Fibroblast of upper back skin (primary cell): ENCODE measurements at regions not wholly inside any gene's neighbourhood (a gene's known extent, or its start where the extent isn't known, plus 50 kb on each side); places are given as distances from the start of the nearest gene placed in this dataset.
"Not testable (repeated sequence)": the region's sequence is repeated elsewhere in the genome, so short reads cannot be mapped to it uniquely, and the experiment has no call there.

ENCODE experiments used
- DNase-seq: peaks from one replicate; pipeline ENCODE4 v3.0.0-alpha.2; 2013

DNA sequence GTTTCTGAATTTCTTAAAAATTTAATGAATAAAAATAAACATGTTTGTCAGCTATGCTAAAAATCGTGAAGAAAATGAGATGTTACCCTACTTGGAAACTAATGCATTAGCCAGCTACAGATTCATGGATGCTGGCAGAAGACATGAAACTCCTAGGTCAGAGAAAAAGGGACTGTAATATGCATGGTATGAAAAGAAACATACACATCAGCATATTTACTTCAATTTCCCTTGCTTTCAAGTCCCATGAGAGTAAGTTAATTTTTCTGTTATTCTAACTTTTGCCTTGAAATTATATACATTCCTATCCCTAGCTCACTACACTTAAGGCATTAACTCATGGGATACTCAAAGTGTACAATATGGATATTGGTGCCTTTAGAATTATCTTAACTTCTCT is 2041.4 kb upstream of the LRRTM1 start:
- DNase-seq: no peak

DNA sequence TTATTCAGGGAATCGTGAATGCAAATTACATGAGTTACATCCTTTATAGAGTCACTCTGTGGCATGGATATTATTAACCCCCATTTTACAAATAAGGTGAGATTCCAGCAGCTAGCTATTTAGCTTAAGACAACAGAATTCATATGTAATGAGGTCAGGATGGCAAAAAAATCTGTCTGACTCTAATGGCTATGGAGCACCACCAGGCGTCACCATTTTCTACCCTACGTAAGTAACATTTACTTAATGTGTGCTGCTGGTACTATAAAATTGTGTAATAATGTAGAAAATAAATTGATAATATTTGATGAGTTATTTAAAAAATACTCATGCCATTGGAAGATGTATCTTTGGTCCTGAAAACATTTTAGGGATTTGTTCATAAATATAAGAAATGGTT is 2040.1 kb upstream of the LRRTM1 start:
- DNase-seq: peak; percentile 6

DNA sequence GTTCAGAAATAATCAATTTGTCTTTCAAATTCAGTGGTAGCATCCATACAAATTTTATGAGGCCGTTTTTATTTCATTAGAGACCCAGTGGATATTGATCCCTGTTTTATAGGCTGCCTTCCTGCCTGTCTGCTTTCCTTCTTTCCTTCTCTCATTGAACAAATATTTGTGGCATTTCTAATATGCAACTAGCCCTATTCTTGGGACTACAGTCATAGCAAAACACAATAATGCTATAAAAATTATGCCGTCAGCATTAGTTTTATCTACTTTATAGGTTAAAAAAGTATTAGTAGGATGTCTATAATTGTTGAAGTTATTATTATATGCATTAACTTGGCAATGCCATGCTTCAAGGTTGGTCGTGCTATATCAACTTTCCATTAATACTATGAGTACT is 2037.8 kb upstream of the LRRTM1 start:
- DNase-seq: no peak

DNA sequence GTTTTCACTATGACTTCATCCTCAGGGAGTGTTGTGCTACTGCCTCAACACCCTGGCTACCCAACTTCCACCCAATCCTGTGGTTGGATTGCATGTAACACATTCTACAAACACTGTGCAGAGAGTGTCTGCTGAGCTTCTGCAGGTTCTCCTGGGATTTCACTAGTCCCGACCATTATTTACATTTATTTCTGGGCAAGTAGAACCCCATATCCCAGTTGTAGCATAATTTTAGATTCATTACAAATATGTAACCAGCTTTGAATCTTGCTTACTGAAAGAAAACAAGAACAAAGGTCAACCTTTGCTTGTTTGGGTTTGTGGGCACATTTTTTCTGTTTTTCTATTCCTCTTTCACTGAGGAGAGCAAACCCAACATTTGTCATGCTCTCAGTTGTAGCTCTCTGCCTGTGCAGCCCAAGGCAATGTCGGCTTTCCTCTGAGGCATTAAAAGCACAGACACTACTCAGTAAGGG is 2036.1 kb upstream of the LRRTM1 start:
- no peak for DNase-seq

DNA sequence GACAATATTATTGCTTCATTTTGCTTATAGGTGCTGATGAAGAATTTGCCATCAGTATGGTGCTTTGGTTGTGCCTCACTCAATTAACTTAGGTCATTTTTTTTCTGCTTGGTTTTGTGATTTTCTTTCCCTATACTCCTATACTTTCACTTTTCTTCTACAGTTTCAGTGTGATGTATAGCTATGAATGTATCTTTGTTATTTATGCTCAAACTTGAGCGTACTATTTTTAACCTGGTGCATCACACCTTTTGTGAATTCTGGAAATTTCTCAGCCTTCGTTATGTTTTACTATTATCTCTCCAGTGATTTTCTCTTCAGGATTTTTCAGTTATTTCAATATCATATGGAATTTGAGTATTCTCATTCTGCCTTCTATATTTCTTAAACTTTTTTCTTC is 2035.3 kb upstream of the LRRTM1 start:
- no peak for DNase-seq

DNA sequence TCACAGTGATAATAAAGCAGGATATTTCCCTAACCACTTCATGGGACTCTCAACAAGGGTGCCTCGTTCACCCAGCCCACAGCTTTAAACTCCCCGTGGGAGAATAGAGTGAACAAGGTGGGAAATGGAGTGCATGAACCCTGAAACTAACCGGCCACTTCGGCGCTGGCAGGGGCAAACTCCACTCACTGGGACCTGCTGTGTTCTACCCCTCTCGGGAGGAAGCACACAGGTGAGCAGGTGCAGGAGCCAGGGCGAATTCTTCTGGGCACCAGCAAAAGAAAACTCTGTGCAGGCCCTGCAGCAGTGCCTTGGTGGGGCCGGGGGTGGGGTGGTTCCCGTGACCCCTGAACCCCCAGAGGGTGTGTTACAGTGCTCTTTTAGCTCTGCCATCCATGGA is 2029.1 kb upstream of the LRRTM1 start:
- no peak for DNase-seq

DNA sequence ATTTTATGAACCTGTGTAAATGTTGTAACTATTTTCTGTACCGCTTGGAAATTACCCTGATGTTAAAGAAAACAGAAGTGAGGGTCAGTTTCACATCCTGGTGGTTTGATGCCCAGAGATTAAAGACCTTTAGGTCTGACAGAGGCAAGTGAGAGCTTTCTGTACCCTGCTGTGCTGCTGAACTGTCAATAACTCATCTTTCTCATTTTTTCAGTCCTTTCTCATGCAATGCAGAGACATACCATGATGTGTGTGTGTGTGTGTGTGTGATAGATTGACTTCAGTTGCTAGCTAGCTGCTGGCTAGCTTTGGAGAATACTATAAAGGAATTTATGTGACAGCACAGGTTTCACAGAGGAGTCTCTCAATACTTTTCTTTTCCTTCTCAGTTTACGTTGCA is 2025.6 kb upstream of the LRRTM1 start:
- DNase-seq: no peak

DNA sequence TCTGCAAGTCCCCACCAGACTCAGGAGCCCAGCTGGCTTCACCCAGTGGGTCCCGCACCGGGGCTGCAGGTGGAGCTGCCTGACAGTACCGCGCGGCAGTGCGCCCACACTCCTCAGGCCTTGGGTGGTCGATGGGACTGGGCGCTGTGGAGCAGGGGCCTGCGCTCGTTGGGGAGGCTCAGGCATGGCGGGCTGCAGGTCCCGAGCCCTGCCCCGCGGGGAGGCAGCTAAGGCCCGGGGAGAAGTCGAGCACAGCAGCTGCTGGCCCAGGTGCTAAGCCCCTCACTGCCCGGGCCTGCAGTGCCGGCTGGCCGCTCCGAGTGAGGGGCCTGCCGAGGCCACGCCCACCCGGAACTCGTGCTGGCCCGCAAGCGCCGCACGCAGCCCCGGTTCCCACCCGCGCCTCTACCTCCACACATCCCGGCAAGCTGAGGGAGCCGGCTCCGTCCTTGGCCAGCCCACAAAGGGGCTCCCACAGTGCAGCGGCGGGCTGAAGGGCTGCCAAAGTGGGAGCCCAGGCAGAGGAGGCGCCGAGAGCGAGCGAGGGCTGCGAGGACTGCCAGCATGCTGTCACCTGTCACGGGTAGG is 2021.7 kb upstream of the LRRTM1 start:
- not testable (repeated sequence) for DNase-seq

DNA sequence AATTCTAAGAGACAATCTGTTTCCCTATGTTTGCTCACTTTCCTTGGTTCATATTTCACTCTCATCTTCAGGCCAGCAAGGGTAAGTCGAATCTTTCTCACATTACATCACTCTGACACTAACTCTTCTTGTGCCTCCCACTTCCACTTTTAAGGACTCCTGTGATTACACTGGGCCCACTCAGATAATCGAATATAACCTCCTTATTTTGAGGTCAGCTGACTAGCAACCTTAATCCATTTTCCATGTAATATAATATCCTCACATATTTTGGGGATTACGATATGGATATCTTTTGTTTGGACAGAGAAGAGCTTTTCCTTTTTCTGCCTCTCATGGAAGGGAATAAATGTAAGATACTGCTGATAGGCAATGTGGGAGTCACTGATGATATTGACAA is 2015.7 kb upstream of the LRRTM1 start:
- no peak for DNase-seq

DNA sequence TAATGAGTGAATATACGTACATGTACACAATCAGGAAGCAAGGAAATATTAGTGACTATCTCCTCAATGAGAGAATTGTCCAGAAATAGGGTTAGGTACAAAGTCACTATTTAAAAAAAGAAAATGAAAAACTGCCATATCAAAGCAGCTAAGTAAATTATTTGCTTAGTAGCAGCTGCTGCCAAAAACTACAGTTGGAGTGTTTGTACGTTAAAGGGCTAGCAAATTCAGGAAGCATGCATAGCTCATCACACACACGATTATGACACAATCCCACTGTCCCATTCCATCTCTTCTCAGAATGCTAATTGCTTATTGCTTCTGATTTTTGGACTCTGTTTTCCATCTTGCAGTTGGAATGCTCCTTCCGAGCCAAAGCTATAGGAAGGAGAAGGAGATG is 2012.5 kb upstream of the LRRTM1 start:
- no peak for DNase-seq

DNA sequence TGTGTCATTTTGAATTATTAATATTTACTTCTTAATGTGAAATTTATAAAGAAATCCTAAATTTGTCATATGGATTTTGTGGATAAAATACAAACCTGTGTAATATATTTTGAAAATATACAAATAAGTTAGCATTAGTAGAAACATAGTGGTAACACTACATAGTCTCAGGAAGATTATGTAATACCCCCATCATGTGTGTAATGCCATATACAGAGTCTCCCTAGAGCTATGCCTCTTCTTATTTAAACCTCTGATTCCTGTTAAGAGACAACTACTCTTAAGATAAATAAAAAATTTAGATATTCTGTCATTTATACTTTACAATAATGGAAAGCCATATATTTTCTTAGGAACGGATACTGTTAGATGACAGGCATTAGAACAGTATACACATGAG is 2012.0 kb upstream of the LRRTM1 start:
- no peak for DNase-seq

DNA sequence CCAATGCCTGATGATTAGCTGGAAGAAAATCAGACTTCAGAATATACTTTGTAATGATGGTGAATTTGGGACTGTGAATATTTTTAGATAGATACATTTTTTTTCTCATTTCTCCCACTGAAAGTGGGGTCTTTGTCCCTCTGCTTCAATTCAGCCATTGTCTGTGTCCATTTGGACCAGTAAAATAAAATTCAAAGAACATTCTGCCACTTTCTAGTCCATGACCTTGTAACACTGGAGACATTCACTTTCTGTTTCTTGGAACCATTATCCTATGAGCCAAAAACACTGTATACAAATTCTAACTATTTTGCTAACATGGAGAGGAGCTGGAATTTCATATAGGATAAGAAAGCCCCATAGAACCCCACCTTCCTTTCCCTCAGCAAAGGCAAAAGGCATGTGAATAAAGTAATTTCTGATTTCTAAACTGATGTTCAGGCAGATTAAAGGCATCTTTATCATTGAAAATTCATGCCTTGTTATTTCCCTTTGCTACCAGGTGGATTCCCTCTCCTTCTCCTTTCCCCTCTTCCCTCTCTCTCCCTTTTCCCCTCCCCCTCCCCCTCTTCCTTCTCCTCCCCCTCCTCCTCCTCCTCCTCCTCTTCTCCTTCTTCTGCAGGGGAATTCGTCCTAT is 2010.4 kb upstream of the LRRTM1 start:
- DNase-seq: no peak

DNA sequence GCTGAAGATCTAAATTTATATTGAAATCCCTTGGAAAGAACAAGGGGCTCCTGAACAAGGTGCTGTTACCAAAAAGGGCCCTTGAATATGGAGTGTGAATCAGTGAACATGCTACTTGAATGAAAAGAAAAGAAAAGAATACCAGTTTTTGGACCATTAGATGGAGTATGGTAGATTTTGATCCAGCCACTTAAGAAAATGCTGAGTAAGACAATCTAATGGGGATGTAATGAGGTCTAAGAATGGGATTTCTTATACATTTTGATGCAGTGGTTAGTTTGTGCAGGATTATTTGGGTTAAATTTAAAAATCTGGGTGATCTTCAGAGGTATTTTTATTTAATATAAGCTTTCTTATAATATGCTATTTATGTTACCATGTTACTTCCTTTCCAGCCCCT is 2003.0 kb upstream of the LRRTM1 start:
- DNase-seq: no peak

DNA sequence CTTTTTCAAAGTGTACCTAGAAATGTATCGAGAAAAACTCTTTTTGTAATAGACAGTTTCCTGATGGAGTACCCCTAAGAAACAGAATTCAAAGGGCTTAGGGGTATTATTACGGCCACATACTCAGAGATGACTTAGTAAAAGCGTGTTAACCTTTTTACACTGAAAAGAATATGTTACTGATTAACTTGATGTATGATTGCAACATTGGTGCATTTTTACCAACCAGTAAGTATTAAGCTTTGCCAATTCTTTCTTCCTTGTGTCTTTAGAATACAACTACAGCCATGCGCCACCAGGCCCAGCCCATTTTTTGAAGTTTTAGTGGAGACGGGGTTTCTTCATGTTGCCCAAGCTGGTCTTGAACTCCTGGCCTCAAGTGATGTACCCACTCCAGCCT is 1997.0 kb upstream of the LRRTM1 start:
- no peak for DNase-seq

DNA sequence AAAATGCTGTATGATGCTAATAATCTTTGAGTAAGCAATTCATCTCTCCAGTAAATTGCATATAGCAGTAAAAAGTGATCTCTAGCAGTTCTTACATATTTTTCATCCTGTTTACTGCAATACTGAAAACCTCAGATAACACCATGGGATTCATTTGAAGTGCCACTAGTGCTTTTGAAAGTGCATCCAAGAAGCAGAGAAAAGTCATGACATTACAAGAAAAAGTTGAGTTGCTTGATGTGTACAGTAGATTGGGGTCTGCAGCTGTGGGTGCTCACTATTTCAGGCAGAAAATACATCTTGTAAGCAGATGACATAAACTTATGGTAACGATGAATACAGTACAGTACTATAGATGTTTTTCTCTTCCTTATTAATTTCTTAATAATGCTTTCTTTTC is 1984.9 kb upstream of the LRRTM1 start:
- DNase-seq: no peak

DNA sequence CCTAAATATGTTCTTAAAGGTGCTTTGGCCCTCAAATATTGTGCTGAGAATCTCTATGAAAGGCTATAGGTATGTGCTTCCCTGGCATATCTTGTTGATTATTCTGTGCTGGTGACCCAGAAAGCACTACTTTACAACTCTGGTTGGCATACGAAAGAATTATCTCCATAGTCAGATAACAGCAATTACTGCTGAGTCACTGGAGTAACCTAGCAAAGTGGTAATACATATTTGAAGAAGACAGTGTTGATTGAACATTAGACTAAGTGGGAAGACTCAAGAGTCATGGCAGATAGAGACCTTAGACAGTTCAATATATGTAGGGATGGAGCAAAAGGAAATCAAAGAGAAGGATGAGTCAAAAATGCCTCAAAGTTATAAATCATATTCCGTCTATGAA is 1978.5 kb upstream of the LRRTM1 start:
- DNase-seq: no peak

DNA sequence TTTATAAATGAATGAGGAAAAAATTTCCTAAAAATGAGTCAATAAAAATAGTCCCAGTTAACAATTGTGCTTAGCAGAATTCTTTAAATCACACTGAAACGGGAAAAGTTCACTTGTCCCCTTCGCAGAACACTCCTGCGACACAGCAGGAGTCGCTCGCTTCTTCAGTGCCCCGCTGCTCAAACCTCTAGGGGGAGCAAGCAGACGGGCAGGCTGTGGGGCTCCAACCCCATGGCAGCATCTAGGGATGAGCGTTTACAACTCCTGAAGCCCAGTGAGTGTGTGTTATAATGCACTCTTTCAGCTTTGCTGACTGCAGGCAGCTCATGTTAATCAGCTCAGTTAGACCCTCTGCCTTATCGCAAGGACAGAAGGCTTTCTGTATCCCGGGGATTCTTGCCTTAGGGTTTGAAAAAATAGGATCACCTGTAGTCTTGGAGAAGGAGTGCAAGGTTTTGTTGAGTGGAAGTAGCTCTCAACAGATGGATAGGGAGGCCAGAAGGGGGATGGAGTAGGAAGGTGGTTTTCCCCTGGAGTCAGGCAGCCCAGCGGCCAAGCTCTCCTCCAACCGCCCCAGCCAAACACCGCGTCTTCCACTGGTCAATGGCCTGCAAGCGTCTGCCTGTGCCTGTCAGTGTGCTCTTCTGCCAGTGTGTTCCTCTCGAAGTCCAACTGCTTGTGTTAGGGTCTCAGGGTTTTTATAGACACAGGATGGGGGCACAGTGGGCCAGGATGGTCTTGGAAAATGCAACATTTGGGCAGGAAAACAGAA is 1977.7 kb upstream of the LRRTM1 start:
- DNase-seq: no peak

DNA sequence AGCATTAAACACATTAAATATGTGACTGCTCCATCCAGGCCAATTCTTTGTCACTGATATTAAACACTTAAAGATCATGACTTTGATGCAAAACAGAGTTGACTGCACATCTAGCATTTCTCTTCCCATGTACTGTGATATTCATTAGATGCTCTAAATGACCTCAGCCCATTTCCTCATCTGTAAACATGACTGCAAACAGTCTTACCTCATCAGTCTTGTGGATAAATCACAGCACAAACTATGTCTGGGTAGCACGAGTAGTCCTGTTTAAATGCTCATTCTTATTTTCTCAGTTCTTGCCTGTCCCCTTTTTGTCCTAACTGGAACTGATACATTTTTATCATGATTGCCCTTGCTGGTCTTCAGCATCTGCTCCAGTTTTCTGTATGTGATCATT is 1974.8 kb upstream of the LRRTM1 start:
- no peak for DNase-seq

DNA sequence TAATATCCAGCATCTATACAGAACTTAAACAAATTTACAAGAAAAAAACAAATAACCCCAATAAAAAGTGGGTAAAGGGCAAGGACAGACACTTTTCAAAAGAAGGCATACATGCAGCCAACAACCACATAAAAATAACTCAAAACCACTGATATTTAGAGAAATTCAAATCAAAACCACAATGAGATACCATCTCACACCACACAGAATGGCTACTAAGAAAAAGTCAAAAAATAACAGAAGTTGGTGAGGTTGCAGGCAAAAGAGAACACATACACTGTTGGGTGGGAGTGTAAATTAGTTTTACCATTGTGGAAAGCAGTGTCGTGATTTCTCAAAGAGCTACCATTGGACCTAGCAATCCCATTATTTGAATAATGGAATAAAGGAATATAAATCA is 1973.9 kb upstream of the LRRTM1 start:
- no peak for DNase-seq

DNA sequence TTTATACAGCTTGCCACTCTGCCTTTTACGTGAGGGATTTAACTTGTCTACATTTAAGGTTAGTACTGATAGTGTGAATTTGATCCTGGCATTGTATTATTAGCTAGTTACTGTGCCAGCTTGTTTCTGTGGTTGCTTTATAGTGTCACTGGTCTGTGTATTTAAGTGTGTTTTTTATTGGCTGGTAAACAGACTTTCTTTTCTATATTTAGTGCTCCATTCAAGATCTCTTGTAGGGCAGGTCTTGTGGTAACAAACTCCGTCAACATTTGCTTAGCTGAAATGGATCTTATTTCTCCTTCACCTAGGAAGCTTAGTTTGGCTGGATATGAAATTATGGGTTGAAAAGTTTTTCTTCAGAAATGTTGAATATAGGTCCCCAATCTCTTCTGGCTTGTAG is 1971.0 kb upstream of the LRRTM1 start:
- no peak for DNase-seq

DNA sequence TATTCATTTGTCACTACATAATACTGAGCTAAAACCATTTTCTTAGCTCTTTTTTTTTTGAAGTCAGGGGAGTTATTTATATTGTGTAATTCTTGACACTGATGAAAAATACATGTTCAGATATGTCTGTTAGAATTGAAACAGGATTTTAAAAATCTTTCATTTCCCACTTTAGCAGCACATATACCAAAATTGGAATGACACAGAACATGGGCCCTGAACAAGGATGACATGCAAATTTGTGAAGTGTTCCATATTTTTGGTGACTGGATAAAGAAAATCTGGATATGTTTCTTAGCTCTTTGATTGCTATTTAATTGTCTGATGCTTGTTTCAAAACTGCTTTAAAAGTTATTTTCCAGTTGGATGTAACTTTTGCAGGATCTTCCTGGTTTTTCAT is 1963.9 kb upstream of the LRRTM1 start:
- DNase-seq: no peak

DNA sequence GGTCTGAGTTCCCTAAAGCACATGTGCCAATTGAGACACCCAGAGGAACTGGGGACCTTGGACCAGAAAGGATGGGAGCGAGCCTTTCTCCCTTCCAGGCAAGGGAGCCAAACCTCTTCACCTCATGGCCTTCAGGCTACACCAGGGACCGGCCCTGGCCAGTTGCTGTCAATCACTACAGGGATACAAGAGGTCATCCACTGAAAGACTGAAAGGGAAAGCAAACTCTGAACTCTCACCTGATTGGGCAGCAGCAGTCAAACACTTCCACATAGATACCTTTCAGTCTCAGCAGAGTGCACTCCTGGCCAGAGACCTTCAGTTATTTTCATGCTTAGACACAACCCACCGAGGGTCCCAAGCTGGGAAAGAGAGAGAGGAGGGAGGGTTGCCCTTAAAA is 1956.0 kb upstream of the LRRTM1 start:
- no peak for DNase-seq

DNA sequence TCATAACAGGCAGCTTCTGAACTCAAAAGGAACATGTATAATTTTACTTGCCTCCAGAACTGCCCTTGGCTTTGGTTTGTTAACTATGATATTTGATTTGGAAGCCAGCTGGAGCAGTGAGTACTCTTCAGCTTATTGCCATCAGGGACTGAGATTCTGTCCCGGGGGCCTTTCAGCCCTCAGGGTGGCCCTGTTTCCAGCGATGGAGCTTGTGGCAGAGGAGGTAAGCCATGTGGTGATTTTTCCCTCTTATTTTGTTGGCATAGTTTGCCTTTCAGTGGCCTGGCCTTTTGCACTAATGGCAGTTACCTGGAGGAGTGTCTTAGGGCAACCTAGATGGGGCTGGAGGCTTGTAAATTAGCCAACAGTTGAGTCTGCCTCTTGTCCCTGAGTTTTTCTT is 1955.0 kb upstream of the LRRTM1 start:
- DNase-seq: no peak

DNA sequence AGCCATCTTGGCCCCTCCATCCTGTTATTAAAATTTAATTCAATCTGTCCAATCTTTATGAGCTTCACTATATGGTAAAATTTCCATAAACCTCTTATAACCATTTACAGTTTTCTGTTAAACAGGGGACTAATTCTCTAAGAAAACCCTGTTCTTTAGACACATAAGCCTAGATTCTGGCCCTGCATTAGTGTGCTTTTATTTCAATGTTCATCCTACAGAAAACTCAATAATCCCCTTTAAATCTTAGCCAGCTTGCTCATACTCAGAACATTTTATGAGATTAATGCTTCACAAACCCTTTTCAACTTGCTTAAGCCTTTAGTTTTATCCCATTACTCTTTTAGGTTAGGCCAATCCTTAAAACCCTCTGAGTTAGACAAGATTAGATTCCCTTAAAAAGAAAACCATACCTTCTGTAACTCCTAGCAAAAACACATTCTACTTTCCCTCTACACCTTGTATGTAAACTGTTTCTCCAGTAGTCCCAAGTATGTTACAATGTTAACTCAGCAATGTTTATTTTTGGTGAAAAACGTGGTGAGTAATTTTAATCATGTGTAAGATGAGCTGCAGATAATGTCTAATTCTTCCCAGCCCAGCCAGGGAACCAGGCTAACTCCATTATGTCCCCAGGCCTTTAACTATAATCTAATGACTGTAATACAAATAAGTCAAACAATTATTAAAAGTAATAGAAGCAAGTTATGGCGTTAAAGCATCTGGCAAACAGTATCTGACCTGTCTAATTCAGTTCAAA is 1953.4 kb upstream of the LRRTM1 start:
- no peak for DNase-seq
